Stomach smooth muscle (tissue), 2 donors: ENCODE measurements at regions not wholly inside any gene's neighbourhood (a gene's known extent, or its start where the extent isn't known, plus 50 kb on each side); places are given as distances from the start of the nearest gene placed in this dataset.

Source experiments
- H3K27ac ChIP-seq: one replicate; pipeline ENCODE4 v1.7.0; 2013; ENCODE audit warnings: mild to moderate bottlenecking, low read length, inconsistent platforms
- H3K27me3 ChIP-seq, 2 donors: one replicate each; pipeline ENCODE4 v1.7.0; 2013; ENCODE audit warnings: low read length in 2 of 2; ENCODE audit not compliant: insufficient read depth in 2 of 2, control insufficient read depth in 1 of 2
- H3K36me3 ChIP-seq, 2 donors: one replicate each; pipeline ENCODE4 v1.7.0; 2013; ENCODE audit warnings: low read length in 2 of 2; ENCODE audit not compliant: control insufficient read depth in 2 of 2, insufficient read depth in 2 of 2
- H3K4me1 ChIP-seq: one replicate; pipeline ENCODE4 v1.7.0; 2013; ENCODE audit warnings: low read length; ENCODE audit not compliant: control insufficient read depth, insufficient read depth
- H3K4me3 ChIP-seq, 2 donors: one replicate each; pipeline ENCODE4 v1.7.0; 2013; ENCODE audit warnings: low read length in 2 of 2
- H3K9ac ChIP-seq, 2 donors: one replicate each; pipeline ENCODE4 v1.7.0; 2013; ENCODE audit warnings: low read length in 2 of 2, mild to moderate bottlenecking in 1 of 2
- H3K9me3 ChIP-seq, 2 donors: one replicate each; pipeline ENCODE4 v1.7.0; 2013; ENCODE audit warnings: low read length in 2 of 2; ENCODE audit not compliant: control insufficient read depth in 2 of 2
- donor health status: healthy.
- donor health status: Pancreatic carcinoma.

DNA sequence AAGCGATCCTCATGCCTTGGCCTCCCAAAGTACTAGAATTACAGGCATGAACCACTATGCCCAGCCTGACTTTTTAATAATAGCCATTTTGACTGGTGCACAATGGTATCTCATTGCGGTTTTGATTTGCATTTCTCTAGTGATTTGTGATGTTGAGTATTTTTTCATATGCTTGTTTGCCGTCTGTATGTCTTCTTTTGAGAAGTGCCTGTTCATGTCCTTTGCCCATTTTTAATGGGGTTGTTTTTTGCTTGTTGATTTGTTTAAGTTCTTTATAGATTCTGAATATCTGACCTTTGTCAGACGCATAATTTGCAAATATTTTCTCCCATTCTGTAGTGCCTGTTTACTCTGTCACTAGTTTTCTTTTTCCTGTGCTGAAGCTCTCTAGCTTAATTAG lies 219.2 kb upstream of the CTBP2 start:
- peaks cover 0 to 8% of the 10 kb centered on the region in 2 donors for H3K9me3 ChIP-seq
- H3K27ac ChIP-seq, result no peak overlapping the region
- no peaks in the 10 kb centered on the region for H3K27me3 ChIP-seq
- no peaks in the 10 kb centered on the region for H3K36me3 ChIP-seq
- H3K4me3 ChIP-seq, result no peak overlapping the region
- no peaks in the 10 kb centered on the region for H3K4me1 ChIP-seq
- no peak overlapping the region for H3K9ac ChIP-seq

GRCh38 chr10:125377368-125377767 lies 217.0 kb upstream of the CTBP2 start:
- Histone ChIP-seq H3K27me3 (no peaks in the 10 kb centered on the region), H3K9me3 (peaks cover 0 to 8% of the 10 kb centered on the region in 2 donors), H3K36me3 (no peaks in the 10 kb centered on the region), H3K4me3 (no peak overlapping the region), H3K9ac (no peak overlapping the region), H3K4me1 (no peaks in the 10 kb centered on the region), H3K27ac (no peak overlapping the region)

- H3K27ac ChIP-seq, result no peak overlapping the region
- no peaks in the 10 kb centered on the region for H3K4me1 ChIP-seq
- no peaks in the 10 kb centered on the region for H3K36me3 ChIP-seq
- H3K27me3 ChIP-seq, result no peaks in the 10 kb centered on the region
- H3K9me3 ChIP-seq, result peaks cover 0 to 8% of the 10 kb centered on the region in 2 donors
- no peak overlapping the region for H3K9ac ChIP-seq
- no peak overlapping the region for H3K4me3 ChIP-seq
Measured at GRCh38 chr10:125375210-125375609, 214.8 kb upstream of the CTBP2 start.

DNA sequence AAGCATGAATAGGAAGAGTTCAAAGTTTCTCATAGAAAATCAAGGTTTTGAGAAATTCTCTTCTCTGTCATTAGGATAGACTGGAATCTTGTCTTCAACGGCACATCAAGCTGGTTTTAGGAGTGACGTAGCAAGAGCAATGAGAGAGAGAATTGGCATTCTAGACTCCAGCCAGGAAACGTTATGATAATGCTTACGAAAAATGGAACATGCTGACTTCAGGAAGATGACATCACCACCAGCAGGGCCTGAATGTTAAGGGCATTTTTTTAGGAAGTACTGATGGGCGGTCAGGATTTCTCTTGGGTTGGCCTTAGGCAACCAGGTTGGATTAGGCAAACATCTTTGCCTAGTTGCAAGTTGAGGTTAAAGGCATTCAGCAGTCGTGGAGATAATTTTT lies 213.2 kb upstream of the CTBP2 start:
- H3K9me3 ChIP-seq, result no peaks in the 10 kb centered on the region
- no peaks in the 10 kb centered on the region for H3K27me3 ChIP-seq
- H3K4me1 ChIP-seq, result no peaks in the 10 kb centered on the region
- no peaks in the 10 kb centered on the region for H3K36me3 ChIP-seq
- H3K9ac ChIP-seq, result no peak overlapping the region
- no peak overlapping the region for H3K4me3 ChIP-seq
- no peak overlapping the region for H3K27ac ChIP-seq

GRCh38 chr10:125370578-125370977 lies 210.2 kb upstream of the CTBP2 start:
- Histone ChIP-seq H3K27me3 (no peaks in the 10 kb centered on the region), H3K36me3 (no peaks in the 10 kb centered on the region), H3K9ac (no peak overlapping the region), H3K4me3 (no peak overlapping the region), H3K27ac (no peak overlapping the region), H3K4me1 (no peaks in the 10 kb centered on the region), H3K9me3 (no peaks in the 10 kb centered on the region)

DNA sequence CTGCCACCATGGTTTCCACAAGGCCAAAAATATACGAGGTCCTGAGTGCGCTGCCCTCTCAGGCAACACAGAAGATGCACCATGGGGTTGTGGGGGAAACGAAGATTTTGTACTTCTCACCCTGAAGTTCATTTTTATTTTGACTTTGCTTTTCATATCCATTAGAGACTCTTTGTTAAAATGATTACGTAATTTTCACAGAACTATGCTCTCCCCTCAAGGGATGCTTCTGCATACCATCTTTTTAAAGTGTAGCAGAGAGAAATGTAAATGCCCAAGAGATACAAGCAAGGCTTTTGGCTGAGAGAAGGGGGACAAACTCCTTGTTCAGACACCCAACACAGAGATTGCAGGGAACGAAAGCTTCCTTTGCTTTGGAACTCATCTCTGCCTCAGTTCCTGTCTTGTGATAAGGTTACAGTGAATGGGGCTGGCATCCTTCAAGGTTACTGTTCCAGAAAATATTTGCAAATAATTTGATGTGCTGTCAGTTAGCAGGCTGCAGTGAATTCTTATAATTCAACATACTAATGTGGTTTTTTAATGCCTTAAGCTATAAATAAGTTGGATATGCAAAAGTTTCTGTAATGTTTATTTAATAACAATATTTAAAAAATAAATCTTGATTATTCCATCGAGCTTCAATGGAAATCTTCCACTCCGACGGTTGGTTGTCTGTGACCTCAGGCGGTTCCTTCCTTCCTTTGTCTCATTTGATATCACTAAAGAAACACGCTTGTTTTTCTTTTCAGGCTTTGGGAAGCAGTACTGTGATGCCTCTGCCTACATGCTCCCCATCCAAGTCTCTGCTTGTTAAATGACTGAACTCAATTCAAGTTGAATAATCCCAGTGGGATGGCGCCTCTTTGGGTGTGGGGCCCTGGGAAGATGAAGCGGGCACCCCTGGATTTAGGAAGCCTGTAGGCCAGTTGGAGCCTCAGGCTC lies 209.3 kb upstream of the CTBP2 start:
- H3K4me3 ChIP-seq, result no peak overlapping the region
- no peaks in the 10 kb centered on the region for H3K36me3 ChIP-seq
- H3K9me3 ChIP-seq, result no peaks in the 10 kb centered on the region
- H3K9ac ChIP-seq, result no peak overlapping the region
- H3K27me3 ChIP-seq, result no peaks in the 10 kb centered on the region
- H3K4me1 ChIP-seq, result no peaks in the 10 kb centered on the region
- no peak overlapping the region for H3K27ac ChIP-seq

- Histone ChIP-seq H3K36me3 (no peaks in the 10 kb centered on the region), H3K9ac (no peak overlapping the region), H3K4me1 (no peaks in the 10 kb centered on the region), H3K27me3 (no peaks in the 10 kb centered on the region), H3K9me3 (no peaks in the 10 kb centered on the region), H3K4me3 (no peak overlapping the region), H3K27ac (no peak overlapping the region)
Measured at GRCh38 chr10:125368146-125368545, 207.8 kb upstream of the CTBP2 start.

DNA sequence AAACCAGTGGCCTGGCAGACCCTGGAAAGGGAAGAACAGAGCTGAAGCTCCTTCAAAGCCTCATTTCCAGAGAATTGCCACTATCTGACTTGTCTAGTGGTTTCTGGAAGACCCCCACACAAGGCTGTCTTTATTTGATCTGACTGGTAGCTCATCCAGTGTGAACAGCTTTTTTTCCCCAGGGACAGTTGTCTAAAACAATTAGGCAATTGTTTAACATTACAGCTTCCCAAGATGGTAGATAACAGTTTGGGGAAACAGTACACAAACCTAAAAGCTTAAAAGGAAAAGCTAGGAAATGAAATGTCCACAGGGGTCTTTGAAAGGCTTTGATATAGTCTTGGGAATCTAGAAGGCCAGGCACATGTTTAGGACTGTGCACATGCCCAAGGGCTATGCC lies 203.4 kb upstream of the CTBP2 start:
- Histone ChIP-seq H3K27me3 (no peaks in the 10 kb centered on the region), H3K4me3 (no peak overlapping the region), H3K9me3 (no peaks in the 10 kb centered on the region), H3K27ac (no peak overlapping the region), H3K4me1 (no peaks in the 10 kb centered on the region), H3K9ac (no peak overlapping the region), H3K36me3 (no peaks in the 10 kb centered on the region)

DNA sequence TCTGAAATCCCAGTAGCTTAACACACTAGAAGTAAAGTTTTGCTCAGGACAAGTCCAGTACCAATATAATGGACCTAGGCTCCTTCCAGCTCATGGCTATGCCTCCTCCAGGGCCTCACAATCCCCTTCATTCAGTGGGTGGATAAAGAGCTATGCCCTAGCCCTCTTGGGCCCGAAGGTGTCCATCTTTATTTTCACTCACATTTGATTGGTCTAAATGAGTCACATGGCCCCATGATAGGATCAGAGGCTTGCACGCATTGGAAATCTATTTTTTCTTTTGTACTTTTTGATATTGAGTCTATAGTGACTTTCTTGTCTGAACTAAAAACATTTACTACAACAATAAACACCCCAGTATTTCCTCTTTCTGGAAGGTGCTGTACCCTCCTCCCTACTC lies 202.6 kb upstream of the CTBP2 start:
- Histone ChIP-seq H3K9ac (no peak overlapping the region), H3K27me3 (no peaks in the 10 kb centered on the region), H3K4me1 (no peaks in the 10 kb centered on the region), H3K9me3 (no peaks in the 10 kb centered on the region), H3K36me3 (no peaks in the 10 kb centered on the region), H3K27ac (no peak overlapping the region), H3K4me3 (no peak overlapping the region)

GRCh38 chr10:125359401-125359800 lies 199.0 kb upstream of the CTBP2 start:
- Histone ChIP-seq H3K36me3 (no peaks in the 10 kb centered on the region), H3K9ac (no peak overlapping the region), H3K9me3 (no peaks in the 10 kb centered on the region), H3K4me3 (no peak overlapping the region), H3K27ac (no peak overlapping the region), H3K4me1 (no peaks in the 10 kb centered on the region), H3K27me3 (no peaks in the 10 kb centered on the region)

- H3K4me1 ChIP-seq, result no peaks in the 10 kb centered on the region
- H3K9ac ChIP-seq, result no peak overlapping the region
- peaks cover 0 to 2% of the 10 kb centered on the region in 2 donors for H3K9me3 ChIP-seq
- no peaks in the 10 kb centered on the region for H3K27me3 ChIP-seq
- H3K27ac ChIP-seq, result no peak overlapping the region
- H3K4me3 ChIP-seq, result no peak overlapping the region
- H3K36me3 ChIP-seq, result no peaks in the 10 kb centered on the region
Measured at GRCh38 chr10:125355657-125356056, 195.3 kb upstream of the CTBP2 start.
